Mesendoderm (in vitro differentiated cells): ENCODE measurements at regions not wholly inside any gene's neighbourhood (a gene's known extent, or its start where the extent isn't known, plus 50 kb on each side); places are given as distances from the start of the nearest gene placed in this dataset.

ENCODE experiments used
- DNase-seq: peaks from one replicate; pipeline ENCODE4 v3.0.0; 2013
- H2AK5ac ChIP-seq: 2 replicates; pipeline ENCODE4 v1.6.1; 2013; ENCODE audit warnings: low read length, inconsistent platforms
- H2BK120ac ChIP-seq: 2 replicates; pipeline ENCODE4 v1.6.1; 2013; ENCODE audit warnings: low read depth, mild to moderate bottlenecking, low read length, moderate library complexity, mixed read lengths
- H2BK15ac ChIP-seq: replicated peaks from 2 replicates; pipeline ENCODE4 v1.6.1; 2013; ENCODE audit warnings: low read depth, mild to moderate bottlenecking, moderate library complexity
- H2BK5ac ChIP-seq: 2 replicates; pipeline ENCODE4 v1.6.1; 2013; ENCODE audit warnings: low read length, inconsistent platforms
- H3K18ac ChIP-seq: 2 replicates; pipeline ENCODE4 v1.6.1; 2013; ENCODE audit warnings: mild to moderate bottlenecking, low read length, mixed read lengths
- H3K23ac ChIP-seq: one replicate; pipeline ENCODE4 v1.6.1; 2013; ENCODE audit warnings: low read length
- H3K27ac ChIP-seq: 2 replicates; pipeline ENCODE4 v1.5.1; 2013; ENCODE audit warnings: low read depth, mild to moderate bottlenecking, inconsistent platforms, low read length, moderate library complexity
- H3K27me3 ChIP-seq: 2 replicates; pipeline ENCODE4 v1.6.1; 2013; ENCODE audit warnings: low read length, control low read depth, mild to moderate bottlenecking, inconsistent platforms; ENCODE audit not compliant: insufficient read depth, poor library complexity
- H3K36me3 ChIP-seq: 2 replicates; pipeline ENCODE4 v1.6.1; 2013; ENCODE audit warnings: low read length, inconsistent platforms; ENCODE audit not compliant: control insufficient read depth, insufficient read depth
- H3K4ac ChIP-seq: one replicate; pipeline ENCODE4 v1.6.1; 2013; ENCODE audit warnings: low read depth, mild to moderate bottlenecking, low read length, moderate library complexity
- H3K4me1 ChIP-seq: 2 replicates; pipeline ENCODE4 v1.6.1; 2013; ENCODE audit warnings: low read depth, low read length, inconsistent platforms; ENCODE audit not compliant: control insufficient read depth
- H3K4me2 ChIP-seq: 2 replicates; pipeline ENCODE4 v1.6.1; 2013; ENCODE audit warnings: low read length
- H3K4me3 ChIP-seq: 2 replicates; pipeline ENCODE4 v1.5.1; 2013; ENCODE audit warnings: mild to moderate bottlenecking, low read length
- H3K56ac ChIP-seq: one replicate; pipeline ENCODE4 v1.6.1; 2013; ENCODE audit warnings: low read length
- H3K79me1 ChIP-seq: 2 replicates; pipeline ENCODE4 v1.6.1; 2013; ENCODE audit warnings: low read length, inconsistent platforms
- H3K79me2 ChIP-seq: 2 replicates; pipeline ENCODE4 v1.6.1; 2013; ENCODE audit warnings: mild to moderate bottlenecking, low read length; ENCODE audit not compliant: control insufficient read depth, insufficient read depth
- H3K9ac ChIP-seq: 2 replicates; pipeline ENCODE4 v1.6.1; 2013; ENCODE audit warnings: low read length, inconsistent platforms
- H4K5ac ChIP-seq: one replicate; pipeline ENCODE4 v1.6.1; 2013; ENCODE audit warnings: low read length
- H4K8ac ChIP-seq: one replicate; pipeline ENCODE4 v1.6.1; 2013; ENCODE audit warnings: low read depth, mild to moderate bottlenecking, control low read depth, low read length, moderate library complexity
- WGBS: extraction: QIAGEN DNeasy Blood & Tissue Kit; methylation state at CpG from one replicate; pipeline ENCODE4 v1.1.7; 2013; ENCODE audit warnings: low lambda C conversion rate, missing lambda C conversion rate; ENCODE audit not compliant: insufficient coverage; ENCODE audit errors: extremely low coverage; 5-methylcytosine and 5-hydroxymethylcytosine counted together

DNA sequence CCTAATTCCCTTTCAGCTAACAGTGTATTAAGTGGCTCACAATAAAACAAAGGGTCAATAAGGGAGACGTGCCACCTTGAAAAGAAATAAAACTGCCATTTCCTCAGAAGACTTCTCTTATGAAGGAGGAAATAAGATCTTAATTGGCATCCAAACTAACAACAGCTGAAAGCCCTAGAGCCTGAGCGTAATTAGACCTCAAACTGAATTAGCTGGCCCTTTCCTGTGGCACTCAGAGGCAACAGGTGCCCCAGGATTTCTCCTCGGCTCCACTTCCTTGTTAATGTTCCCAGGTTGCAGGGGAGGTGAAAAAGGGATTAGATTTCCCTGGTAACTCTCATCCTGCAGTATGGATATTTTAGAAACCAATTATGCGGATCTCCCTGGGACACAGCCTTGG, 804.3 kb downstream of the DCDC2C start:
- Histone ChIP-seq H3K4me2 (no peak overlapping the region), H4K5ac (no peak overlapping the region), H3K4me3 (no peak overlapping the region), H3K23ac (no peak overlapping the region), H3K18ac (no peak overlapping the region), H3K27ac (no peak overlapping the region), H2BK120ac (no peak overlapping the region), H3K9ac (no peak overlapping the region), H3K79me2 (no peaks in the 10 kb centered on the region), H3K36me3 (no peaks in the 10 kb centered on the region), H2AK5ac (no peak overlapping the region), H3K4ac (no peak overlapping the region), H3K4me1 (no peaks in the 10 kb centered on the region), H2BK5ac (no peak overlapping the region), H3K56ac (no peak overlapping the region), H3K27me3 (no peaks in the 10 kb centered on the region), H3K79me1 (no peaks in the 10 kb centered on the region), H2BK15ac (no peak overlapping the region), H4K8ac (no peak overlapping the region)
- peak; percentile 3 for DNase-seq
- no CpG with 5 or more reads among the region's 4 CpGs for WGBS

GRCh38 chr2:4515871-4516761, 812.7 kb downstream of the DCDC2C start:
- Histone ChIP-seq H2BK5ac (no peak overlapping the region), H4K5ac (no peak overlapping the region), H3K23ac (no peak overlapping the region)

DNA sequence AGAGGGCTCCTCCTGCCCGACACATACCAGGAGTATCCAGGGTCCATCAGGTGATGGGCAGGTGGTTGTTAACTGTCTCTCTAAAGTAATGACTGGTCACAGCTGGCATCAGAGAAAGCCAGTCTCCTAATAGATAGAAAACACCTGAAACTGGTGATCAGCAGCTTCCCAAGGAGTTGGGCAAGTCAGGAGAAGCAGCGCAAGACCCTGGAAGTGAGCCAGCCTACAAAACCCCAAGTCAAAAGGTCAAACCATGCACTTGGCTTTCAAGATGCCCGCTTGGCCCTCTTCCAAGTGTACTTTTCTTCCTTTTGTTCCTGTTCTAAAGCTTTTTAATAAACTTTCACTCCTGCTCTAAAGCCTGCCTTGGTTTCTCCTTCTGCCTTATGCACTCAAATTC, 815.2 kb downstream of the DCDC2C start:
- H2BK120ac ChIP-seq = no peak overlapping the region
- no peak overlapping the region for H2BK5ac ChIP-seq
- H4K5ac ChIP-seq = no peak overlapping the region
- H3K18ac ChIP-seq = no peak overlapping the region
- no peak overlapping the region for H2BK15ac ChIP-seq
- H3K23ac ChIP-seq = no peak overlapping the region
- H3K27ac ChIP-seq = no peak overlapping the region
- no peaks in the 10 kb centered on the region for H3K79me1 ChIP-seq
- no peaks in the 10 kb centered on the region for H3K79me2 ChIP-seq
- no peak overlapping the region for H3K4me3 ChIP-seq
- H3K4me2 ChIP-seq = no peak overlapping the region
- H3K27me3 ChIP-seq = no peaks in the 10 kb centered on the region
- no peak overlapping the region for H3K56ac ChIP-seq
- no peak overlapping the region for H4K8ac ChIP-seq
- no peak overlapping the region for H2AK5ac ChIP-seq
- no peak overlapping the region for H3K9ac ChIP-seq
- WGBS = no CpG with 5 or more reads among the region's 3 CpGs
- no peaks in the 10 kb centered on the region for H3K36me3 ChIP-seq
- DNase-seq = no peak
- H3K4ac ChIP-seq = no peak overlapping the region
- H3K4me1 ChIP-seq = no peaks in the 10 kb centered on the region

More at GRCh38 chr2:4515871-4516761, 812.7 kb downstream of the DCDC2C start:
- H3K4me1 ChIP-seq = no peaks in the 10 kb centered on the region
- H3K18ac ChIP-seq = no peak overlapping the region
- no peaks in the 10 kb centered on the region for H3K36me3 ChIP-seq
- no peak for DNase-seq
- WGBS = 100% methylated on average over 3 of the region's 11 CpGs
- no peak overlapping the region for H2BK120ac ChIP-seq
- no peak overlapping the region for H3K4me2 ChIP-seq
- no peak overlapping the region for H3K9ac ChIP-seq
- no peaks in the 10 kb centered on the region for H3K27me3 ChIP-seq
- no peak overlapping the region for H3K4ac ChIP-seq
- no peak overlapping the region for H3K56ac ChIP-seq
- no peak overlapping the region for H3K4me3 ChIP-seq
- H3K27ac ChIP-seq = no peak overlapping the region
- H4K8ac ChIP-seq = no peak overlapping the region
- H2AK5ac ChIP-seq = no peak overlapping the region
- no peak overlapping the region for H2BK15ac ChIP-seq
- no peaks in the 10 kb centered on the region for H3K79me1 ChIP-seq
- no peaks in the 10 kb centered on the region for H3K79me2 ChIP-seq

DNA sequence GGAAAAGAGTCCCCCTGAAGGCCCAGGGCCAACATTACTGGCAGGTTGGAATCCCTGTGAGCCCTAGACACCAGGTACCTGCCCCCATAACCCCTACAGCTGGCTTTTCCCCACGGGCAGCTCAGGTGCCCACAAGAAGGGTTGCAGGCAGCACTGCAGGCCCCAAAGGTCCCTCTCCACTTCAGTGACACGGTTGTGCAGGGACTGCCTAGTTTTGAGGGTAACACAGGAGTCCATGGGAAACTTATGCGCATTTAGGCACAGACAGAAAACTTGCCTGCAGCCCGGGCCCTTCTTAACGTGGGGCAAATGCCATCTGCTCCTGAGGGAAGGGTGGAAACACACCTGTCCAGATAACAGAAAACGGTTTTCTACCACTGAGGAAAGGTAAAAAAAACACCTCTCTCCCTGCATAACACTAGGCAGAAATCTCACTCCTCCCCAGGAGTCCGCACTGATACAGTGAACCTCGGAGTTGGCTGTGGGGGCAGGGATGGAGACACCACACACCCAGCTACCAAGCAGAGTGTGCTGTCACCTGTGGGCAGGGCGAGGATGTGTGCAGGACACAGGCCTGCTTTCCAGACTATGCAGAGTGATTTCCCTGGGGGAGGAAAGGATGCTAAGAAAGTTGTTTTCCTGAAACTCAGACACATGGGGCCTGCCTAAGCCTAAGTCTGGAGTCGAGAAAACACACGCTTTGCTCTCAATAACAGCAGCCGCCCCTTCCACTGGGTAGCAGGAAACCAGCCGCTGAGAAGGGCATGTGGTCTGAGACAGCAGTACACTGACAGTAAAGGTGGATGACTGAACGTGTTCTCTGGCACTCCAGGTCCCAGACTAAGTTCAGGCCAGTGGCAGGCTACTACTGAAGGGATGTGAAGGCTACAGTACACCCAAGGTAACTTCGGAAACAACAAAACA, 819.4 kb downstream of the DCDC2C start:
- H3K9ac ChIP-seq = no peak overlapping the region
- WGBS = no CpG with 5 or more reads among the region's 15 CpGs
- no peaks in the 10 kb centered on the region for H3K79me2 ChIP-seq
- H3K36me3 ChIP-seq = no peaks in the 10 kb centered on the region
- no peak overlapping the region for H3K4ac ChIP-seq
- no peaks in the 10 kb centered on the region for H3K79me1 ChIP-seq
- H3K56ac ChIP-seq = no peak overlapping the region
- DNase-seq = no peak
- H3K4me1 ChIP-seq = no peaks in the 10 kb centered on the region
- H2AK5ac ChIP-seq = no peak overlapping the region
- H2BK5ac ChIP-seq = no peak overlapping the region
- no peaks in the 10 kb centered on the region for H3K27me3 ChIP-seq
- no peak overlapping the region for H3K4me2 ChIP-seq
- H4K8ac ChIP-seq = no peak overlapping the region
- no peak overlapping the region for H3K4me3 ChIP-seq
- no peak overlapping the region for H3K18ac ChIP-seq
- no peak overlapping the region for H3K27ac ChIP-seq
- no peak overlapping the region for H3K23ac ChIP-seq
- no peak overlapping the region for H2BK120ac ChIP-seq
- no peak overlapping the region for H4K5ac ChIP-seq
- H2BK15ac ChIP-seq = no peak overlapping the region

GRCh38 chr2:4527416-4527815, 824.0 kb downstream of the DCDC2C start:
- Histone ChIP-seq H3K27ac (no peak overlapping the region), H3K4me2 (no peak overlapping the region), H4K5ac (no peak overlapping the region), H2BK120ac (no peak overlapping the region), H3K18ac (no peak overlapping the region), H4K8ac (no peak overlapping the region), H3K79me2 (no peaks in the 10 kb centered on the region), H3K56ac (no peak overlapping the region), H2BK15ac (no peak overlapping the region), H3K79me1 (no peaks in the 10 kb centered on the region), H3K4me3 (no peak overlapping the region), H3K4ac (no peak overlapping the region), H3K36me3 (no peaks in the 10 kb centered on the region), H3K9ac (no peak overlapping the region), H3K27me3 (no peaks in the 10 kb centered on the region), H2BK5ac (no peak overlapping the region), H3K23ac (no peak overlapping the region), H3K4me1 (no peaks in the 10 kb centered on the region), H2AK5ac (no peak overlapping the region)
- DNase-seq = no peak
- WGBS = no CpG with 5 or more reads among the region's 8 CpGs
